Right lobe of liver (tissue), 6 donors: ENCODE measurements at regions not wholly inside any gene's neighbourhood (a gene's known extent, or its start where the extent isn't known, plus 50 kb on each side); places are given as distances from the start of the nearest gene placed in this dataset.
"Not testable (repeated sequence)": the region's sequence is repeated elsewhere in the genome, so short reads cannot be mapped to it uniquely, and the experiment has no call there.

Experiments
- ATAC-seq, 4 donors: fragments of 200-7000 bp; cut with Tn5 transposase; one replicate each; pipeline ENCODE4 v1.9.1; 2020; ENCODE audit warnings: mild to moderate bottlenecking in 4 of 4, moderate library complexity in 4 of 4
- DNase-seq, 3 donors: peaks; one replicate each; pipeline ENCODE4 v3.0.0-alpha.2; 2020
- H3K27ac ChIP-seq, 3 donors: fragments of 200-600 bp; one replicate each; pipeline ENCODE4 v1.8.0; 2022
- H3K27me3 ChIP-seq, 2 donors: fragments of 200-600 bp; one replicate each; pipeline ENCODE4 v1.8.0; 2022
- H3K36me3 ChIP-seq, 4 donors: fragments of 200-600 bp; sonication (generic) in 1 of 4; one replicate each; pipeline versions ENCODE4 v1.5.1 to v1.8.0; 2017 to 2022; ENCODE audit warnings: control low read depth in 1 of 4
- H3K4me1 ChIP-seq, 4 donors: fragments of 200-600 bp; sonication (generic) in 1 of 4; one replicate each; pipeline versions ENCODE4 v1.5.1 to v1.8.0; 2017 to 2022; ENCODE audit warnings: control low read depth in 1 of 4
- H3K4me3 ChIP-seq, 3 donors: fragments of 200-600 bp; one replicate each; pipeline ENCODE4 v1.8.0; 2022
- H3K9me3 ChIP-seq, 4 donors: fragments of 200-600 bp; sonication (generic) in 1 of 4; one replicate each; pipeline versions ENCODE4 v1.5.1 to v1.8.0; 2017 to 2022; ENCODE audit warnings: control low read depth in 1 of 4
- CTCF ChIP-seq, 4 donors: fragments of 200-600 bp in 3 of 4; fragments of 450-650 bp in 1 of 4; IDR thresholded peaks; one replicate each; pipeline versions ENCODE4 v1.5.1 to v1.8.0; 2016 to 2022; ENCODE audit warnings: antibody characterized with exemption in 4 of 4, mild to moderate bottlenecking in 2 of 4
- POLR2A ChIP-seq: fragments of 450-650 bp; IDR thresholded peaks from one replicate; pipeline ENCODE4 v1.6.1; 2017; ENCODE audit warnings: antibody characterized with exemption, mild to moderate bottlenecking
- WGBS: methylation state at CpG from one replicate; pipeline ENCODE4 v1.1.6; 2018; ENCODE audit warnings: low coverage, low lambda C conversion rate; ENCODE audit not compliant: insufficient coverage; ENCODE audit errors: missing lambda C conversion rate; 5-methylcytosine and 5-hydroxymethylcytosine counted together
- intact Hi-C, 2 donors: fragments of 100-400 bp; cut with DNase I; formaldehyde crosslinking; loops; one replicate each; pipeline versions ENCODE4 v1.11.2 to v1.14.1; 2022
- donor health status: DM: no; HTN: yes; CAD: no.
- donor health status: DM: no; HTN: no; CAD: no.
- donor health status: DM: no; HTN: no; CAD: no.
- donor health status: DM: no; HTN: yes; CAD: no.
- donor health status: DM: no; HTN: yes; CAD: no.

- no peaks in the 10 kb centered on the region for H3K9me3 ChIP-seq
- 55% methylated on average over 3 of the region's 3 CpGs for WGBS
- intact Hi-C loops: no loop called here
- ATAC-seq (no peak), DNase-seq (no peak)
- no peaks in the 10 kb centered on the region for H3K36me3 ChIP-seq
- H3K27ac ChIP-seq: no peak overlapping the region
- H3K4me1 ChIP-seq: no peaks in the 10 kb centered on the region
- H3K27me3 ChIP-seq: no peaks in the 10 kb centered on the region
- TF ChIP-seq CTCF (IDR thresholded peaks at IDR 0.05) (no peak), POLR2A (no peak)
- H3K4me3 ChIP-seq: no peak overlapping the region
Measured at GRCh38 chr5:3446410-3446809, 149.2 kb upstream of the IRX1 start.

GRCh38 chr5:3445517-3445916, 150.1 kb upstream of the IRX1 start:
- H3K27me3 ChIP-seq, intact Hi-C loops, H3K4me1 ChIP-seq, H3K27ac ChIP-seq, H3K4me3 ChIP-seq, ATAC-seq, DNase-seq, H3K36me3 ChIP-seq, H3K9me3 ChIP-seq: not testable (repeated sequence)

- Histone ChIP-seq H3K4me3 (no peak overlapping the region), H3K4me1 (no peaks in the 10 kb centered on the region), H3K9me3 (no peaks in the 10 kb centered on the region), H3K27ac (no peak overlapping the region), H3K36me3 (no peaks in the 10 kb centered on the region), H3K27me3 (no peaks in the 10 kb centered on the region)
- intact Hi-C loops: no loop called here
- DNase-seq (no peak), ATAC-seq (no peak)
- TF ChIP-seq POLR2A: no peak
- TF ChIP-seq CTCF (IDR thresholded peaks at IDR 0.05): no peak
- 46% methylated on average over 3 of the region's 4 CpGs for WGBS
Measured at GRCh38 chr5:3432135-3432534, 163.5 kb upstream of the IRX1 start.

GRCh38 chr5:3430691-3431090, 164.9 kb upstream of the IRX1 start:
- intact Hi-C loops: no loop called here
- Histone ChIP-seq H3K9me3 (no peaks in the 10 kb centered on the region), H3K4me3 (no peak overlapping the region), H3K27ac (no peak overlapping the region), H3K27me3 (no peaks in the 10 kb centered on the region), H3K36me3 (no peaks in the 10 kb centered on the region), H3K4me1 (no peaks in the 10 kb centered on the region)
- DNase-seq (no peak), ATAC-seq (no peak)
- no peak for TF ChIP-seq CTCF (IDR thresholded peaks at IDR 0.05)
- TF ChIP-seq POLR2A: no peak
- 27% methylated on average over 3 of the region's 5 CpGs for WGBS

GRCh38 chr5:3429962-3430361, 165.7 kb upstream of the IRX1 start:
- H3K9me3 ChIP-seq: no peaks in the 10 kb centered on the region
- no peak for TF ChIP-seq POLR2A
- no peak for TF ChIP-seq CTCF (IDR thresholded peaks at IDR 0.05)
- H3K36me3 ChIP-seq: no peaks in the 10 kb centered on the region
- no peaks in the 10 kb centered on the region for H3K4me1 ChIP-seq
- H3K4me3 ChIP-seq: no peak overlapping the region
- intact Hi-C loops: no loop called here
- no peaks in the 10 kb centered on the region for H3K27me3 ChIP-seq
- ATAC-seq (no peak), DNase-seq (no peak)
- no peak overlapping the region for H3K27ac ChIP-seq
- 13% methylated on average over 3 of the region's 7 CpGs for WGBS
